H1 (cell line): ENCODE measurements at regions not wholly inside any gene's neighbourhood (a gene's known extent, or its start where the extent isn't known, plus 50 kb on each side); places are given as distances from the start of the nearest gene placed in this dataset.

Experiments used
- BCL11A ChIP-seq, 2 experiments: IDR thresholded peaks; one replicate each; pipeline ENCODE4 v1.6.1; 2011; ENCODE audit warnings: low read depth in 2 of 2, low read length in 2 of 2, mild to moderate bottlenecking in 2 of 2
- RBBP5 ChIP-seq: IDR thresholded peaks from 2 replicates; pipeline ENCODE4 v1.7.1; 2012; ENCODE audit warnings: low read depth, mild to moderate bottlenecking, inconsistent platforms, low read length, moderate library complexity, borderline replicate concordance
- SUZ12 ChIP-seq: fragments of 200-600 bp; sonication (generic); IDR thresholded peaks from 2 replicates; pipeline ENCODE4 v1.6.1; 2012; ENCODE audit warnings: mild to moderate bottlenecking, inconsistent platforms, low read length, moderate library complexity, mixed read lengths

GRCh38 chr6:90388395-90388794 lies 91.8 kb upstream of the BACH2 start (continued):
- TF ChIP-seq BCL11A (IDR thresholded peaks at IDR 0.05; ENCODE audit: low read depth in 2 of 2, low read length in 2 of 2) = no peak
- no peak for TF ChIP-seq SUZ12
- no peak for TF ChIP-seq RBBP5
- TF ChIP-seq, all 59 proteins: peak for 0
